ENCODE measurements at regions not wholly inside any gene's neighbourhood (a gene's known extent, or its start where the extent isn't known, plus 50 kb on each side); places are given as distances from the start of the nearest gene placed in this dataset.

GRCh38 chr2:64246962-64247361 lies 102.7 kb upstream of the PELI1 start:
- H2AFZ ChIP-seq (ENCODE audit: low read length): no peak overlapping the region
- no peak overlapping the region for H2AK5ac ChIP-seq (ENCODE audit: low read depth, low read length)
- H3K4me1 ChIP-seq (replicated peaks in 1 of 4; ENCODE audit: control insufficient read depth in 3 of 4, insufficient read depth in 4 of 4, low read length in 3 of 4): peaks cover 3 to 34% (median 22%) of the 10 kb centered on the region in 4 experiments; a peak in 6 of 7 replicates
- peak overlapping the region; percentile 9 to 14; a peak in 1 of 4 replicates for H3K4me2 ChIP-seq (ENCODE audit: insufficient read depth in 1 of 2, low read depth in 2 of 2, low read length in 2 of 2)
- H3K79me2 ChIP-seq (ENCODE audit: control insufficient read depth in 1 of 2, insufficient read depth in 2 of 2, low read length in 2 of 2): peaks cover 3 to 72% of the 10 kb centered on the region in 2 experiments; a peak in 3 of 4 replicates
- no peak overlapping the region for H4K5ac ChIP-seq (ENCODE audit: insufficient read length, low read depth, low read length)
- no peaks in the 10 kb centered on the region; a peak in 1 of 8 replicates for H3K36me3 ChIP-seq (ENCODE audit: control insufficient read depth in 2 of 4, insufficient read depth in 4 of 4, low read length in 3 of 4)
- no peak overlapping the region for H2BK120ac ChIP-seq (replicated peaks; ENCODE audit: low read depth, low read length)
- no peaks in the 10 kb centered on the region for H4K20me1 ChIP-seq (replicated peaks in 1 of 2; ENCODE audit: control insufficient read depth in 1 of 2, insufficient read depth in 2 of 2, low read length in 2 of 2)
- 29% methylated on average over 1 of the region's 1 CpG; no CpG with 5 or more reads in 1 of the 2 experiments for WGBS, 2 experiments (ENCODE audit: extremely low coverage in 1 of 2, insufficient coverage in 1 of 2, insufficient read length in 1 of 2, insufficient replicate concordance in 2 of 2, low coverage in 1 of 2, low lambda C conversion rate in 2 of 2, missing lambda C conversion rate in 1 of 2)
- H3K56ac ChIP-seq (replicated peaks; ENCODE audit: insufficient read length, low read depth, low read length): no peak overlapping the region
- H2BK20ac ChIP-seq (ENCODE audit: low read length): no peak overlapping the region
- H4K91ac ChIP-seq (replicated peaks; ENCODE audit: insufficient read length, low read length): no peak overlapping the region
- H3K4ac ChIP-seq (replicated peaks; ENCODE audit: insufficient read length, low read depth, low read length): no peak overlapping the region
- H3K14ac ChIP-seq (ENCODE audit: insufficient read length): no peak overlapping the region
- no peak overlapping the region for H3K9ac ChIP-seq (replicated peaks in 1 of 4; ENCODE audit: extremely low read depth in 1 of 4, low read depth in 3 of 4, low read length in 3 of 4)
- H3K9me3 ChIP-seq (ENCODE audit: insufficient read depth in 2 of 2, low read depth in 1 of 2, low read length in 1 of 2): no peaks in the 10 kb centered on the region
- H2BK12ac ChIP-seq (ENCODE audit: low read depth, low read length): no peak overlapping the region
- H3K23me2 ChIP-seq (ENCODE audit: low read depth, low read length): 0 out of 2 replicates have a peak, but pooled peaks cover 1% of the 10 kb centered on the region
- H2BK15ac ChIP-seq (ENCODE audit: low read length): no peak overlapping the region
- ChIA-PET POLR2A (ENCODE audit: partially characterized antibody) (interaction anchor here (1.2 to 2.0 kb wide), 5 partner anchors 10 to 19 kb away, joined by 3 to 6 read pairs (median 3); no protein-coding TSS in a partner anchor), CTCF (ENCODE audit: partially characterized antibody) (interaction anchor here (0.8 kb wide), 1 partner anchor 17 kb away, joined by 3 read pairs; no protein-coding TSS in a partner anchor)
- H3K18ac ChIP-seq (ENCODE audit: extremely low read depth, low read length): no peak overlapping the region; the same call in 1 of the 2 replicates
- no peaks in the 10 kb centered on the region for H3K27me3 ChIP-seq (replicated peaks in 1 of 4; ENCODE audit: control insufficient read depth in 3 of 4, extremely low read depth in 1 of 4, insufficient read depth in 3 of 4, low read length in 3 of 4)
- DNase-seq (ENCODE audit: low read depth in 1 of 2, low spot score in 2 of 2) (no peak), FAIRE-seq (no peak)
- no peak overlapping the region for H3K27ac ChIP-seq (ENCODE audit: low read depth, low read length)
- no peak overlapping the region for H3K4me3 ChIP-seq (ENCODE audit: extremely low read depth in 1 of 4, insufficient read depth in 2 of 4, low read depth in 3 of 4, low read length in 4 of 4)
- H4K8ac ChIP-seq (ENCODE audit: extremely low read depth, insufficient read depth, low read length): no peak overlapping the region
- H3K79me1 ChIP-seq (ENCODE audit: low read depth, low read length): peaks cover 6% of the 10 kb centered on the region
- H2BK5ac ChIP-seq (ENCODE audit: low read depth, low read length): no peak overlapping the region
- no peak overlapping the region for H3K23ac ChIP-seq (ENCODE audit: insufficient read length)
- TF ChIP-seq POLR2A (IDR thresholded peaks at IDR 0.05; ENCODE audit: control extremely low read depth in 1 of 2, low read depth in 2 of 2, low read length in 2 of 2) (no peak), SIRT6 (IDR thresholded peaks at IDR 0.05; ENCODE audit: low read length) (no peak), SIN3A (conservative IDR thresholded peaks at IDR 0.05 in 1 of 2, IDR thresholded peaks at IDR 0.05 in 1 of 2; ENCODE audit: low read depth in 1 of 2, low read length in 2 of 2) (no peak), ZNF274 (IDR thresholded peaks at IDR 0.05; ENCODE audit: borderline replicate concordance, extremely low read depth, low read length) (no peak), FOSL1 (IDR thresholded peaks at IDR 0.05; ENCODE audit: insufficient read depth, low read depth, low read length) (no peak), TCF12 (IDR thresholded peaks at IDR 0.05; ENCODE audit: low read depth, low read length) (no peak), EGR1 (IDR thresholded peaks at IDR 0.05; ENCODE audit: borderline replicate concordance, low read depth, low read length) (no peak), GTF2F1 (IDR thresholded peaks at IDR 0.05; ENCODE audit: borderline replicate concordance, low read depth, low read length) (no peak), SP2 (IDR thresholded peaks at IDR 0.05; ENCODE audit: low read length) (no peak), HDAC2 (IDR thresholded peaks at IDR 0.05; ENCODE audit: borderline replicate concordance in 1 of 2, low read depth in 2 of 2, low read length in 2 of 2) (no peak), SIX5 (IDR thresholded peaks at IDR 0.05; ENCODE audit: low read depth, low read length) (no peak), TAF1 (IDR thresholded peaks at IDR 0.05; ENCODE audit: low read depth, low read length) (no peak), EP300 (IDR thresholded peaks at IDR 0.05; ENCODE audit: borderline replicate concordance in 1 of 2, low read depth in 2 of 2, low read length in 2 of 2) (no peak)
- TF ChIP-seq, protein P1, sequence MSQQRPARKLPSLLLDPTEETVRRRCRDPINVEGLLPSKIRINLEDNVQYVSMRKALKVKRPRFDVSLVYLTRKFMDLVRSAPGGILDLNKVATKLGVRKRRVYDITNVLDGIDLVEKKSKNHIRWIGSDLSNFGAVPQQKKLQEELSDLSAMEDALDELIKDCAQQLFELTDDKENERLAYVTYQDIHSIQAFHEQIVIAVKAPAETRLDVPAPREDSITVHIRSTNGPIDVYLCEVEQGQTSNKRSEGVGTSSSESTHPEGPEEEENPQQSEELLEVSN (IDR thresholded peaks at IDR 0.05): no peak

Data from H1 (cell line).